ENCODE measurements at regions not wholly inside any gene's neighbourhood (a gene's known extent, or its start where the extent isn't known, plus 50 kb on each side); places are given as distances from the start of the nearest gene placed in this dataset.

GRCh38 chr14:97977651-97978261 is 1180.6 kb downstream of the VRK1 start:
- CTCF ChIA-PET: no interaction called here
- Histone ChIP-seq H3K27ac (ENCODE audit: insufficient read depth, low read depth, low read length) (no peak overlapping the region), H3K4me1 (ENCODE audit: control insufficient read depth, extremely low read depth, insufficient read depth, low read length) (no peaks in the 10 kb centered on the region), H4K20me1 (replicated peaks; ENCODE audit: control insufficient read depth, extremely low read depth, insufficient read depth, low read length) (no peaks in the 10 kb centered on the region), H3K4me3 (replicated peaks in 1 of 3; ENCODE audit: insufficient read depth in 1 of 3, low read depth in 1 of 3, low read length in 3 of 3) (no peak overlapping the region), H3K9me3 (replicated peaks; ENCODE audit: control insufficient read depth, insufficient read depth, low read length) (no peaks in the 10 kb centered on the region), H3K27me3 (ENCODE audit: control insufficient read depth in 2 of 2, insufficient read depth in 2 of 2, low read length in 2 of 2) (no peaks in the 10 kb centered on the region), H3K9me1 (replicated peaks; ENCODE audit: control insufficient read depth, extremely low read depth, insufficient read depth, low read length) (no peaks in the 10 kb centered on the region), H3K36me3 (ENCODE audit: control insufficient read depth in 2 of 2, extremely low read depth in 1 of 2, insufficient read depth in 2 of 2, low read length in 2 of 2) (no peaks in the 10 kb centered on the region), H2AFZ (ENCODE audit: low read depth, low read length) (no peak overlapping the region), H3K79me2 (ENCODE audit: control insufficient read depth, insufficient read depth, low read length) (no peaks in the 10 kb centered on the region), H3K9ac (replicated peaks; ENCODE audit: extremely low read depth, insufficient read depth, low read length) (no peak overlapping the region), H3K4me2 (ENCODE audit: insufficient read depth, low read length) (no peak overlapping the region)
- POLR2A ChIA-PET: no interaction called here
- intact Hi-C loops (cut with micrococcal nuclease) (no loop called here), dilution Hi-C loops (cut with MboI; ENCODE audit: extremely low pct_ligation_motif_present, low sequenced_read_pairs) (no loop called here)
- FAIRE-seq: no peak
- no peak for TF ChIP-seq JUN (IDR thresholded peaks at IDR 0.05; ENCODE audit: borderline replicate concordance, insufficient read depth, insufficient read length, low read depth)
- no peak for TF ChIP-seq MAX (IDR thresholded peaks at IDR 0.05; ENCODE audit: insufficient read depth, insufficient read length)
- no peak for TF ChIP-seq POLR2A (IDR thresholded peaks at IDR 0.05; ENCODE audit: low read depth, low read length)
- no peak for TF ChIP-seq EZH2 (IDR thresholded peaks at IDR 0.05; ENCODE audit: borderline replicate concordance, low read depth, low read length, severe bottlenecking)
- TF ChIP-seq, protein P1, sequence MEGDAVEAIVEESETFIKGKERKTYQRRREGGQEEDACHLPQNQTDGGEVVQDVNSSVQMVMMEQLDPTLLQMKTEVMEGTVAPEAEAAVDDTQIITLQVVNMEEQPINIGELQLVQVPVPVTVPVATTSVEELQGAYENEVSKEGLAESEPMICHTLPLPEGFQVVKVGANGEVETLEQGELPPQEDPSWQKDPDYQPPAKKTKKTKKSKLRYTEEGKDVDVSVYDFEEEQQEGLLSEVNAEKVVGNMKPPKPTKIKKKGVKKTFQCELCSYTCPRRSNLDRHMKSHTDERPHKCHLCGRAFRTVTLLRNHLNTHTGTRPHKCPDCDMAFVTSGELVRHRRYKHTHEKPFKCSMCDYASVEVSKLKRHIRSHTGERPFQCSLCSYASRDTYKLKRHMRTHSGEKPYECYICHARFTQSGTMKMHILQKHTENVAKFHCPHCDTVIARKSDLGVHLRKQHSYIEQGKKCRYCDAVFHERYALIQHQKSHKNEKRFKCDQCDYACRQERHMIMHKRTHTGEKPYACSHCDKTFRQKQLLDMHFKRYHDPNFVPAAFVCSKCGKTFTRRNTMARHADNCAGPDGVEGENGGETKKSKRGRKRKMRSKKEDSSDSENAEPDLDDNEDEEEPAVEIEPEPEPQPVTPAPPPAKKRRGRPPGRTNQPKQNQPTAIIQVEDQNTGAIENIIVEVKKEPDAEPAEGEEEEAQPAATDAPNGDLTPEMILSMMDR (IDR thresholded peaks at IDR 0.05; ENCODE audit: extremely low read depth in 1 of 2, insufficient read depth in 1 of 2, low read depth in 1 of 2, low read length in 2 of 2): no peak
- TF ChIP-seq POLR2AphosphoS5 (IDR thresholded peaks at IDR 0.05; ENCODE audit: insufficient read depth, low read depth, low read length): no peak
- no peak for TF ChIP-seq GATA2 (IDR thresholded peaks at IDR 0.05; ENCODE audit: insufficient read depth, insufficient read length, low read depth, low read length)
- no peak for TF ChIP-seq FOS (IDR thresholded peaks at IDR 0.05; ENCODE audit: borderline replicate concordance, insufficient read depth, low read length)
- no peak for TF ChIP-seq MYC (IDR thresholded peaks at IDR 0.05; ENCODE audit: low read depth, low read length)
- no peak for DNase-seq (ENCODE audit: low read depth, low spot score)
- BruUV-seq (replicated peaks): no TSS peak
